Activated CD8-positive, alpha-beta memory T cell treated with anti-CD3 and anti-CD28 coated beads for 48 hours (primary cell): ENCODE measurements at regions not wholly inside any gene's neighbourhood (a gene's known extent, or its start where the extent isn't known, plus 50 kb on each side); places are given as distances from the start of the nearest gene placed in this dataset.
"Not testable (repeated sequence)": the region's sequence is repeated elsewhere in the genome, so short reads cannot be mapped to it uniquely, and the experiment has no call there.

ENCODE experiments used
- DNase-seq, 3 experiments: peaks; one replicate each; pipeline ENCODE4 v3.0.0-alpha.2; 2020; ENCODE audit warnings: low read depth in 2 of 3, low spot score in 2 of 3

GRCh38 chr6:167689278-167689677 is 137.4 kb upstream of the AFDN start:
- no peak for DNase-seq

DNA sequence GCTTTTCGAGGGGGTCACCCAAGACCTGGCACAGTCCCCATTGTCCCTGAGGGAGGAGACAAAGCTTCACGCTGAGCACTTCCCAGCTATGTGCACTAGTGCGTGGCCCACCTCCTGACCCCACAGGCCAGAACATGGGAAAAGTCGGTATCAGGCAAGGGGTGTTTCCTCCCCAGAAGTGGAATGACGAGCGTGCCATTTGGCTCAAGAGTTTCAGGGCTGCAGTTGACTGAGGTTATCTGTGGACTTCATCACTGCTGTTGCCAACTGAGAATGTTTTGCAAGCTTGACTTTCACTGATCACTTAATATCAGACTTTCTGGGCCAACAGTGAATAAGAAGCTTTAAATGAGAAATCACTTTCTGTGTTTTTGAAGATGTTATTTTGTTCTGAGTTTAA is 137.0 kb upstream of the AFDN start:
- no peak for DNase-seq

DNA sequence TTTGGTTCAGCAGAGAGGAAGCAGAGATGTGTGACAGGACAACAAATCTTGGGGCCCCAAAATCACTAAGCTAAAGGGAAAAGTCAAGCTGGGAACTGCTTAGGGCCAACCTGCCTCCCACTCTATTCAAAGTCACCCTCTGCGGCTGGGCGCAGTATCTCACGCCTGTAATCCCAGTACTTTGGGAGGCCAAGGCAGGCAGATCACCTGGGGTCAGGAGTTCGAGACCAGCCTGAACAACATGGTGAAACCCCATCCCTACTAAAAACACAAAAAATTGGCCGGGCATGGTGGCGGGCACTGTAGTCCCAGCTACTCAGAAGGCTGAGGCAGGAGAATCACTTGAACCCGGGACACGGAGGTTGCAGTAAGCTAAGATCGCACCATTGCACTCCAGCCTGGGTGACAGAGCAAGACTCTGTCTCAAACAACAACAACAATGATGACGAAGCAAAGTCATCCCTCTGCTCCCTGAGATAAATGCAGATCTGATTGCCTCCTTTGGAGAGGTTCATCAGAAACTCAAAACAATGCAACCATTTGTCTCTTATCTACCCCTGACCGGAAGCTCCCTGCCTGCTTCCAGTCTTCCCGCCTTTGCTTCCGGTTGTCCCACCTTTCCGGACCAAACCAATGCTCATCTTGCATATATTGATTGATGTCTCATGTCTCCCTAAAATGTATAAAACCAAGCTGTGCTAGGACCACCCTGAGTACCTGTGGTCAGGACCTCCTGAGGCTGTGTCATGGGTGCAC is 136.4 kb upstream of the AFDN start:
- not testable (repeated sequence) for DNase-seq

GRCh38 chr6:167690931-167691330 is 135.8 kb upstream of the AFDN start:
- no peak for DNase-seq

DNA sequence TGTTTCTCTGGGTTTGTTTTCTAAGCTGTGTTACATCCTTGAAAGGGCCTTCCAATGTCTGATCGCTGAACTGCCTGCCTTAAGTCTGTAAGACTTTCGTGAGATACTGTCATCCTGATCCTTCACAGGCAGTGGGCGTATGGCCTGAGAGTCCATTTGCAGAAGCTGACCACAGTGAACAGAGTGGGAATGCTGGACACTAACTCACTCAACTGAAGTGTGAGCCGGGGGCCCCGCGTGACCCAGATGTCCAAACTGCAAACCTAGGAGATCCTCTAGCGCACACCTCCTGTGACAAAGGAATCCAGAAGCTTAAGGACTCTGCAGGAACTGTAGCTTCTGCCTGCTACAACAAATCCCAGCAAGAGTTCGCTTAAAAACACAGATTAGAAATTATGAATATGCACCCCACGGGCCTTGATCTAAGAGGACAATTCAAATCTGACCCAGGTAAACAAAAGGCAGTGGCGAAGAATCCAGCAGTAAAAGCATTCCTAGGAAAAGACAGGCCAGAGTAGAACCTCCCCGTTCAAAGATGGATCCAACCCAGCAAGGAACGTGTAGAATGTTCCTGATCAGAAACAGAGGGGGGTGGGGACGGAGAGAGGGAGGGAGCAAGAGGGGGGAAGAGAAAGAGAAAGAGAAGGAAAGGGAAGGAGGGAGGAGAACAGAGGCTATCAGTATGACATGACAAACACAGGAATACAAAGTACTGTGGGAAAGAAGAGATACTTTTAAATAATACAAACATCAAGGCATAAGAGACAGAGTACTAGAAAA is 135.0 kb upstream of the AFDN start:
- no peak for DNase-seq

- not testable (repeated sequence) for DNase-seq
These were observed 133.2 kb upstream of the AFDN start for GRCh38 chr6:167693478-167693877.

- DNase-seq: no peak
These were observed 130.9 kb upstream of the AFDN start for GRCh38 chr6:167695831-167696230.

GRCh38 chr6:167696296-167696695 is 130.4 kb upstream of the AFDN start:
- DNase-seq: no peak

DNA sequence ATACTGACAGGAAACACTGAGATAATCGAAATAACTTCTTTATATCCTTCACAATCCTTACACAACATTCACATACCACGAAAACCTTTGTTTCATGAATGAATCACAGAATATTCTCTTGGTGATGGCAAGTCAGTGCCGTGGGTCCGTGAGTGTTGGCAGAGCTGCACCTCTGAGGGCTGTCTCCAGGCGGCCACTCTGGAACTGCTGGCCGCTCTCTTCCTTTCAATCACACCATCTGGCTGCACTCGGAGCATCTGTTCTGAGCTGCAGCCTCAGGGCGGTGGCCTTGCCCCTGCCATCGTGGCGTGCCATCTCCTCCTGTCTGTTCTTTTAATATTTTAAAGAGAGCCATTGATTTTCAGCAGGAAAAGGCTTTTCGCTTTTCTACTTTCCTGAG is 129.4 kb upstream of the AFDN start:
- DNase-seq: no peak

GRCh38 chr6:167698540-167698939 is 128.2 kb upstream of the AFDN start:
- DNase-seq: no peak

GRCh38 chr6:167699141-167699931 is 127.4 kb upstream of the AFDN start:
- peak in 2 of 3 experiments; percentile 22 to 31 for DNase-seq

GRCh38 chr6:167700199-167700598 is 126.5 kb upstream of the AFDN start:
- DNase-seq: no peak

- DNase-seq: no peak
These were observed 125.7 kb upstream of the AFDN start for GRCh38 chr6:167701010-167701409.

GRCh38 chr6:167702241-167702827 is 124.4 kb upstream of the AFDN start:
- DNase-seq: no peak

DNA sequence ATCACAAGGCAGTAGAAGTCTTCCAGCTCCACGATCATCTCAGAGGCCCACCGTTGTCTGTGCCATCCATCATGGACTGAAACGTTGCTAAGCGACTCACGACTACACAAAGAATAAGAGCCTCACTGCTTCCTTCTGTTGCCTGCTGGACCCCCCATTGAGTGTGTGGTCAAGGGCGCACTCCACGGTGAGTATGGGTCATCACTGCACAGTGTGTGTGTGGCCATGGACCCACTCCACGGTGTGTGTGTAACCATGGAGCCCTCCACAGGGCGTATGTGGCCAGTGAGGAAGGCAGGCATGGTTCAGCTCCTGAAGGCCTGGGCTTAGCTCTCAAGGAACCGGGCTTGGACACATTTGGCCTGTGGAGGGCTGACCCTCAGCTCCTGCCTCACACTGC is 123.4 kb upstream of the AFDN start:
- DNase-seq: no peak

DNA sequence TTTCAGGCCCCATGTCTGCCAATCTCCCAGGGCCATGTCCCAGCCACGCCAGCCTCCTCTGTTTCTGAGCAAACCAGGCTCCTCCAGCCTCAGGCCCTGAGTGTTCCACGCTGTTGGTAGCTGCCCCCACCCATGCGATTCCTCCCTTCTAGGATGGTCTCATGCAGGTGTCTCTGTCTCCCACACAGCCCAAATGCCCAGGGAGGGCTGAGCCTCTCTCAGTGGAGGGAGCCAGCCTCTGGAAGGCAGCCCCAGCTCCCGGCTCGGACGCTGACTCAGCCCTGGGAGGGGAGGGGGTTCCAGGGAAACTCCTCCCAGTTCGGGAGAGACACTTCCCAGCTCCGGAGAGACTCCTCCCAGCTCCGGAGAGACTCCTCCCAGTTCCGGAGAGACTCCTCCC is 122.9 kb upstream of the AFDN start:
- DNase-seq: no peak

- no peak for DNase-seq
These were observed 122.3 kb upstream of the AFDN start for GRCh38 chr6:167704396-167704901.

- no peak for DNase-seq
These were observed 121.4 kb upstream of the AFDN start for GRCh38 chr6:167705211-167705750.

DNA sequence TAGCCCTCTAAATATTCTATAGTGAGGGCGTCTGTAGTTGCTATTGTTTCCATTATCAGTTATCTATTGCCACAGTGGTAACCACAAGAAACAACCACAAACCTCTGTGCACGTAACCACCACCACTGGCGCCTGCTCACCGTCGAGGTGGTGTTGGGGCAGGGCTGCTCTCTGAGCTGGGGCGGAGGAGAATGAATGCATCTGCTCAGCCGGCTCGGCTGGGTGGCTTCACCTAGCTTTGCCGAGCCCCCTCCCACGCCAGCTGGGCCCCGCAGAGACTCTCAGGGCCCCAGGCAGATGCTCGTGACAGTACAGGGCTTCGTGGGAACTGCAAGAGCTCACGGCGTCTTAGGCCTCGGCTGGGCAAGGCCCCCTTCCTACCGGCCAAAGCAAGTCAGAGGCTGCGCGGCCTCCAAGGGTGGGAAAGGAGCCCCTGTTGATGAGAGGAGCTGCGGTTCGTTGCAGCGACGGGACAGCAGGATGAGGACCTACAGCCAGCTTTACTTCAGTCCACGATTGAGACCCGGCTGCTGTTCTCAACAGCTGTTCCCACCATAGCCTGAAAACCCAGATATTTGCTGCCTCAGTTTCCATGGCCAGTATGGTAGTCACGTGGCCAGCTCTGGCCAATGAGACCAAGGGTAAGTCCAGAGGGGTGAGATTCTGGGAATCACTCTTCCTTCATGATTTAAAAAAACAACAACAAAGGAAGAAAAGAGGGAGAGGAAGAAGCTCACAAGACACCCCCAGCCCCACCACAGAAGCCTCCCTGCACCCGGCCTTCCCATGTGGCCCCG is 120.2 kb upstream of the AFDN start:
- peak; percentile 15 to 51 (median 40) for DNase-seq
